GM13977 (cell line): ENCODE measurements at regions not wholly inside any gene's neighbourhood (a gene's known extent, or its start where the extent isn't known, plus 50 kb on each side); places are given as distances from the start of the nearest gene placed in this dataset.

Experiments used
- DNase-seq: peaks from one replicate; pipeline ENCODE4 v3.0.0; 2012; ENCODE audit warnings: low spot score
- CTCF ChIP-seq: IDR thresholded peaks from 2 replicates; pipeline ENCODE4 v1.5.1; 2012; ENCODE audit warnings: mild to moderate bottlenecking, control low read depth; ENCODE audit not compliant: insufficient read depth; ENCODE audit errors: extremely low read depth, missing control alignments
- in situ Hi-C: fragments of 300-500 bp; cut with MboI; formaldehyde crosslinking; loops from one replicate; pipeline ENCODE4 v1.12.0; 2022; ENCODE audit warnings: low sequenced_read_pairs, low pct_unique_long_range_greater_than_20kb, mixed read lengths, inconsistent platforms; ENCODE audit not compliant: unreplicated experiment

- TF ChIP-seq CTCF, result no peak
- in situ Hi-C loops, result no loop called here
- no peak for DNase-seq
These were observed 740.1 kb upstream of the LINC00305 start for GRCh38 chr18:64888956-64889355.

GRCh38 chr18:64886995-64887394 lies 738.1 kb upstream of the LINC00305 start:
- no peak for TF ChIP-seq CTCF
- in situ Hi-C loops, result no loop called here

GRCh38 chr18:64882896-64883295 lies 734.0 kb upstream of the LINC00305 start:
- no peak for TF ChIP-seq CTCF
- in situ Hi-C loops, result no loop called here
- no peak for DNase-seq

More at GRCh38 chr18:64886995-64887394, 738.1 kb upstream of the LINC00305 start:
- DNase-seq, result no peak

GRCh38 chr18:64876833-64877232 lies 727.9 kb upstream of the LINC00305 start:
- DNase-seq, result no peak
- in situ Hi-C loops, result no loop called here
- no peak for TF ChIP-seq CTCF

- TF ChIP-seq CTCF, result no peak
- in situ Hi-C loops, result no loop called here
- no peak for DNase-seq
These were observed 724.0 kb upstream of the LINC00305 start for GRCh38 chr18:64872710-64873458.

GRCh38 chr18:64854112-64854511 lies 705.2 kb upstream of the LINC00305 start:
- in situ Hi-C loops, result no loop called here
- no peak for TF ChIP-seq CTCF

More at GRCh38 chr18:64854112-64854511, 705.2 kb upstream of the LINC00305 start:
- DNase-seq, result no peak
